ENCODE measurements at regions not wholly inside any gene's neighbourhood (a gene's known extent, or its start where the extent isn't known, plus 50 kb on each side); places are given as distances from the start of the nearest gene placed in this dataset.
"Not testable (repeated sequence)": the region's sequence is repeated elsewhere in the genome, so short reads cannot be mapped to it uniquely, and the experiment has no call there.

DNA sequence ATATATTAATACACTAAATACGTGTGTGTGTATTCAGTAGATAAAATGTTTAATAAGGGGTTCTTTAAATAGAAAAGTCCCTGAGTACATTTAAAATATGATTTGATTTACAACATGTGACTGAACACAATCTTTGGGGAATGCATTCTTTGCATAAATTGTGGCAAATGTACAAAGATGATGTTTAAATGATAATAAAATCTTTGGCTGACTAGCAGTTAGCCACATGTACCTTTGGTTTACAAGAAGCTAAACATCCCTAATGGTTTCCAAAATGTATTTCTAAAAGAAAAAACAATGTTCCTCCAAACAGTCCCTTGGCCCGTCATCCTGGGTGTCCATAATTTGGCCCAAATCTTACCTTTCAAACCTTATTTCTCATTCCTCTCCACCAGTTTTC lies 106.4 kb upstream of the MARK1 start:
- H3K27ac ChIP-seq = no peak overlapping the region
- no peak for DNase-seq
- intact Hi-C loops (cut with DNase I; ENCODE audit: low total_unique reads) = no loop called here
- no peak for ATAC-seq
- no peaks in the 10 kb centered on the region for H3K27me3 ChIP-seq
- no peaks in the 10 kb centered on the region for H3K36me3 ChIP-seq
- no peak for TF ChIP-seq POLR2A (IDR thresholded peaks at IDR 0.05)
- TF ChIP-seq, protein P1, sequence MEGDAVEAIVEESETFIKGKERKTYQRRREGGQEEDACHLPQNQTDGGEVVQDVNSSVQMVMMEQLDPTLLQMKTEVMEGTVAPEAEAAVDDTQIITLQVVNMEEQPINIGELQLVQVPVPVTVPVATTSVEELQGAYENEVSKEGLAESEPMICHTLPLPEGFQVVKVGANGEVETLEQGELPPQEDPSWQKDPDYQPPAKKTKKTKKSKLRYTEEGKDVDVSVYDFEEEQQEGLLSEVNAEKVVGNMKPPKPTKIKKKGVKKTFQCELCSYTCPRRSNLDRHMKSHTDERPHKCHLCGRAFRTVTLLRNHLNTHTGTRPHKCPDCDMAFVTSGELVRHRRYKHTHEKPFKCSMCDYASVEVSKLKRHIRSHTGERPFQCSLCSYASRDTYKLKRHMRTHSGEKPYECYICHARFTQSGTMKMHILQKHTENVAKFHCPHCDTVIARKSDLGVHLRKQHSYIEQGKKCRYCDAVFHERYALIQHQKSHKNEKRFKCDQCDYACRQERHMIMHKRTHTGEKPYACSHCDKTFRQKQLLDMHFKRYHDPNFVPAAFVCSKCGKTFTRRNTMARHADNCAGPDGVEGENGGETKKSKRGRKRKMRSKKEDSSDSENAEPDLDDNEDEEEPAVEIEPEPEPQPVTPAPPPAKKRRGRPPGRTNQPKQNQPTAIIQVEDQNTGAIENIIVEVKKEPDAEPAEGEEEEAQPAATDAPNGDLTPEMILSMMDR (IDR thresholded peaks at IDR 0.05 in 4 of 5, conservative IDR thresholded peaks at IDR 0.05 in 1 of 5) = no peak
- H3K4me1 ChIP-seq = no peaks in the 10 kb centered on the region
- in situ Hi-C loops (cut with MboI; ENCODE audit: low sequenced_read_pairs in 4 of 4) = no loop called here
- no peaks in the 10 kb centered on the region for H3K9me3 ChIP-seq
- H3K4me3 ChIP-seq = no peak overlapping the region

DNA sequence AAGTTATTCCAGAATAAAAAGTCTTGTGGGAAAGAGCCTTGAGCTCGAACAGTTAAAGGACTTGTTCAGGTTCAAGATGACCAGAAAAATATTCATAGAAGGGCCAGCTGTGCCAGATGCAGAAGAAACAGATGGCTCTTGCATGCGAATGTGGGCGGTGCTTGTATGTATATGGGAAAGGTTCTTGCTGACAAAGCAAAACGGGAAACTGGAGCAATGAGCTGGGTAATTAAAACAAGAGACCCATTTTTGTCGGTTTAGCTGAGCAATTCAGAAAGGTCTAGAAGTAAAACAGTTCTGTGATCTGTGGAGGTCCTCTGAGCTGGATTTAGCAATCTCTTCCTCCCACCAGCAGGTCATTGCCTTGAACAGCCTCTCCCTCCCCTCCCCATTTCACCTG lies 107.2 kb upstream of the MARK1 start:
- ATAC-seq (no peak), DNase-seq (no peak)
- no peaks in the 10 kb centered on the region for H3K9me3 ChIP-seq
- TF ChIP-seq, protein P1 (IDR thresholded peaks at IDR 0.05 in 4 of 5, conservative IDR thresholded peaks at IDR 0.05 in 1 of 5) = no peak
- TF ChIP-seq POLR2A (IDR thresholded peaks at IDR 0.05) = no peak
- no peaks in the 10 kb centered on the region for H3K27me3 ChIP-seq
- in situ Hi-C loops (cut with MboI; ENCODE audit: low sequenced_read_pairs in 4 of 4) (no loop called here), intact Hi-C loops (cut with DNase I; ENCODE audit: low total_unique reads) (no loop called here)
- H3K27ac ChIP-seq = no peak overlapping the region
- H3K4me1 ChIP-seq = no peaks in the 10 kb centered on the region
- no peak overlapping the region for H3K4me3 ChIP-seq
- H3K36me3 ChIP-seq = no peaks in the 10 kb centered on the region

DNA sequence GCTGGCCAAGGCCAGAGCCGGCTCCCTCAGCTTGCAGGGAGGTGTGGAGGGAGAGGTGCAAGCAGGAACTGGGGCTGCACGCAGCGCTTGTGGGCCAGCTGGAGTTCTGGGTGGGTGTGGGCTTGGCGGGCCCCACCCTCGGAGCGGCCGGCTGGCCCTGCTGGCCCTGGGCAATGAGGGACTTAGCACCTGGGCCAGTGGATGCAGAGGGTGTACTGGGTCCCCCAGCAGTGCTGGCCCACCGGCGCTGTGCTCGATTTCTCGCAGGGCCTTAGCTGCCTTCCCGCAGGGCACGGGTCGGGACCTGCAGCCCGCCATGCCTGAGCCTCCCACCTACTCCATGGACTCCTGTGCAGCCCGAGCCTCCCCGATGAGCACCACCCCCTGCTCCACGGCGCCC lies 115.6 kb upstream of the MARK1 start:
- in situ Hi-C loops (cut with MboI; ENCODE audit: low sequenced_read_pairs in 4 of 4); H3K27ac ChIP-seq; intact Hi-C loops (cut with DNase I; ENCODE audit: low total_unique reads); H3K9me3 ChIP-seq; H3K27me3 ChIP-seq; H3K4me1 ChIP-seq; H3K4me3 ChIP-seq; ATAC-seq; DNase-seq; H3K36me3 ChIP-seq: not testable (repeated sequence)

DNA sequence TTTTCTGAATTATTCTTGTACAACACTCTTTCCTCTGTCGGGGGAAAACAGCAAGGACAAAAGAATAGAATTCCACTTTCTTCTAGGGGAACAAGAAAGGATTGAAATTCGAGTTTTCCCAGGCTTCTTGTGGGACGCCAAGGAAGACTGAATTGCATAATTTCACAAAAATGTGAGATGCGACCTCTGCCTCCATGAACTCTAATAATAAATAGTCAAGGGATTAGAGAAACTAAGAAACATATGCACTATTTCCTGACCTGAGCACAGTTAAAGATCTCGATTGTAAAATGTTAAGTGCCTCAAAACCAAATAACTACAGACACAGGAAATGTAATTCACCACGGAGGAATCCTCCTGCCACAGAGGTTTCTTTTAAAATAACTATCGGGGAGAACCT lies 117.3 kb upstream of the MARK1 start:
- no peaks in the 10 kb centered on the region for H3K27me3 ChIP-seq
- H3K36me3 ChIP-seq = no peaks in the 10 kb centered on the region
- DNase-seq = no peak
- no peak overlapping the region for H3K27ac ChIP-seq
- peaks cover 0 to 9% of the 10 kb centered on the region in 2 donors for H3K4me1 ChIP-seq
- TF ChIP-seq POLR2A (IDR thresholded peaks at IDR 0.05) = no peak
- TF ChIP-seq, protein P1 (IDR thresholded peaks at IDR 0.05 in 4 of 5, conservative IDR thresholded peaks at IDR 0.05 in 1 of 5) = no peak
- no peak for ATAC-seq
- in situ Hi-C loops (cut with MboI; ENCODE audit: low sequenced_read_pairs in 4 of 4) (no loop called here), intact Hi-C loops (cut with DNase I; ENCODE audit: low total_unique reads) (no loop called here)
- H3K9me3 ChIP-seq = no peaks in the 10 kb centered on the region
- no peak overlapping the region for H3K4me3 ChIP-seq

DNA sequence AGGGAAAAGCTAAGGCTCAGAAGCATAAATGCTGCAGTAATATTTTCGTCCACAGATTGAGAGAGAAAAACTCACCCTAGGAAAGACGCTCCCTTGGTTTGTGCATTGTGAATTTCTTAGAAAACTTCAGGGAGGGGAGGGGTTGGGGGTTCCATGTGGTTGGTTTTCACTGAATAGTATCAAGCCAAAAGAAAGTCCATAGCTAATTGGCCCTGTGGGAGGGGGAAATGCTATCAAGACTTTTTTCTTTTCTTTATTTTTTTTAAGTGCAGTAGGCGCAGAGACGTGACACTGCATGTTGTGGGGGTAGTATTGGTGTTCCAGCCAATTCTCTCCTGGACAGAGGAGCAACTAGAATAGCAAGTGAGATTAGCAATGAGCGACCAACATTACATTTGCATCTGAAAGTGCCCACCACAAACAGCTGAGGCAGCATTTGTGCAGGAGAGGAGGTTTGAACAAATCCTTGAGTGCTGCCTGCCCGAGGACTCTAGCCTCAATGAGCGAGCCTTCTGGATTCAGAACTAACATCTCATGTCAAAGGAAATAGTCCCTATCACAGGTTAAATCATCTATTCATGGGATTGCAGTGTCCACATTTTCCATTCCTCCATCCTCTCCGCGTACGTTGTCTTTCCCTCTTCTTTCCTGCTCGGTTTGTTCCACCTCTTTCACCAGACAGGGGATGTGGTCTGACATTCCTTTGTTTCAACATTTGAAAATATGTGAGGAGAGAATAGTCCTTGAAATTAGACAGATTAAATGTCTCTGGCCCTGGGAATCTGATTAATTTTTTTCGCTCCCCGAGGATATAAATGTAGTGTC lies 118.0 kb upstream of the MARK1 start:
- no peaks in the 10 kb centered on the region for H3K9me3 ChIP-seq
- in situ Hi-C loops (cut with MboI; ENCODE audit: low sequenced_read_pairs in 4 of 4) (no loop called here), intact Hi-C loops (cut with DNase I; ENCODE audit: low total_unique reads) (no loop called here)
- no peaks in the 10 kb centered on the region for H3K27me3 ChIP-seq
- ATAC-seq (no peak), DNase-seq (no peak)
- no peak overlapping the region for H3K4me3 ChIP-seq
- TF ChIP-seq, protein P1 (IDR thresholded peaks at IDR 0.05 in 4 of 5, conservative IDR thresholded peaks at IDR 0.05 in 1 of 5) = no peak
- no peak for TF ChIP-seq POLR2A (IDR thresholded peaks at IDR 0.05)
- H3K36me3 ChIP-seq = no peaks in the 10 kb centered on the region
- no peak overlapping the region for H3K27ac ChIP-seq
- peaks cover 0 to 9% of the 10 kb centered on the region in 2 donors for H3K4me1 ChIP-seq

Measured in gastrocnemius medialis (tissue), 4 donors.